OCI-LY1 (cell line): ENCODE measurements at regions not wholly inside any gene's neighbourhood (a gene's known extent, or its start where the extent isn't known, plus 50 kb on each side); places are given as distances from the start of the nearest gene placed in this dataset.

ENCODE experiments used
- EZH2 ChIP-seq: fragments of 200-600 bp; sonication (generic), shearing (Covaris generic); IDR thresholded peaks from 2 replicates; pipeline ENCODE4 v1.8.0; 2017; ENCODE audit warnings: borderline replicate concordance, mixed run types, mild to moderate bottlenecking, antibody characterized with exemption, low read length, moderate library complexity, mixed read lengths
- TF ChIP-seq, protein P1 (sequence below): fragments of 200-600 bp; sonication (generic), shearing (Covaris generic); IDR thresholded peaks from 2 replicates; pipeline ENCODE4 v1.5.1; 2017; ENCODE audit warnings: mild to moderate bottlenecking, antibody characterized with exemption, low read length, moderate library complexity, mixed read lengths

DNA sequence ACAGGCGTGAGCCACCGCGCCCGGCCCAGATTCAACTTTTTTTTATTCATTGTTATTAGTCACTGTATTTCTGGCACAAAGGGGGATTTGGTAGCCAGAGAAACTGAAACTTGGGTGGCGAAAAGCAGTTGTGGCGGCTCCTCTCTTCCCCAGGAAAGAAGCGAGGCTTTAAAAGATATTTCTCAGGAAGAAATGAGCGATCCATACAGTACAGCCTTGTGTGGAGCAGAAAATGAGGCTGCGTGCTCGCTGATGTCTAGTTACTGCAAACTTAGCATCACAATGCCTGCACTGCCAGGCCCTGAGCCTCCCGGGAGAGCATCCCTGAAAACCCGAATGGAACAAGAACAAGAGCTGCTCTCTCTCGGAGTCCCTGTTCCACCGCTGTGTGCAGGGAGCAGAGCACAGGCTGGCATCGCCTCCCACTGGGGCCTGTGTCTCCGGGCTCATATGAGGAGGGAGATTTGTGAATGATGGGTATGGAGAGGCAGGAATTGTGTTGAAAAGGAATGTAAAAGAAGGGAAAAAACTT is 234.0 kb downstream of the ZNF516 start:
- TF ChIP-seq, protein P1, sequence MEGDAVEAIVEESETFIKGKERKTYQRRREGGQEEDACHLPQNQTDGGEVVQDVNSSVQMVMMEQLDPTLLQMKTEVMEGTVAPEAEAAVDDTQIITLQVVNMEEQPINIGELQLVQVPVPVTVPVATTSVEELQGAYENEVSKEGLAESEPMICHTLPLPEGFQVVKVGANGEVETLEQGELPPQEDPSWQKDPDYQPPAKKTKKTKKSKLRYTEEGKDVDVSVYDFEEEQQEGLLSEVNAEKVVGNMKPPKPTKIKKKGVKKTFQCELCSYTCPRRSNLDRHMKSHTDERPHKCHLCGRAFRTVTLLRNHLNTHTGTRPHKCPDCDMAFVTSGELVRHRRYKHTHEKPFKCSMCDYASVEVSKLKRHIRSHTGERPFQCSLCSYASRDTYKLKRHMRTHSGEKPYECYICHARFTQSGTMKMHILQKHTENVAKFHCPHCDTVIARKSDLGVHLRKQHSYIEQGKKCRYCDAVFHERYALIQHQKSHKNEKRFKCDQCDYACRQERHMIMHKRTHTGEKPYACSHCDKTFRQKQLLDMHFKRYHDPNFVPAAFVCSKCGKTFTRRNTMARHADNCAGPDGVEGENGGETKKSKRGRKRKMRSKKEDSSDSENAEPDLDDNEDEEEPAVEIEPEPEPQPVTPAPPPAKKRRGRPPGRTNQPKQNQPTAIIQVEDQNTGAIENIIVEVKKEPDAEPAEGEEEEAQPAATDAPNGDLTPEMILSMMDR: no peak
- TF ChIP-seq EZH2: no peak
